Stomach (tissue), 8 donors: ENCODE measurements at regions not wholly inside any gene's neighbourhood (a gene's known extent, or its start where the extent isn't known, plus 50 kb on each side); places are given as distances from the start of the nearest gene placed in this dataset.
A peak's percentile ranks its signal among the peaks of the same experiment; 100 is the strongest.

Experiments used
- DNase-seq, 2 donors: peaks; one replicate each; pipeline versions ENCODE4 v3.0.0 to v3.0.0-alpha.2; 2013 to 2019
- H3K27ac ChIP-seq, 5 donors: fragments of 200-600 bp in 4 of 5; sonication (generic) in 4 of 5; one replicate each; pipeline ENCODE4 v1.5.1; 2013 to 2019; ENCODE audit warnings: mild to moderate bottlenecking in 1 of 5, moderate library complexity in 1 of 5
- H3K27me3 ChIP-seq, 3 donors: fragments of 200-600 bp; sonication (generic); one replicate each; pipeline ENCODE4 v1.5.1; 2017 to 2019; ENCODE audit warnings: mixed run types in 1 of 3
- H3K36me3 ChIP-seq, 4 donors: fragments of 200-600 bp; sonication (generic); 1 replicate in 3 of 4; 2 replicates in 1 of 4; pipeline ENCODE4 v1.5.1; 2016 to 2019
- H3K4me1 ChIP-seq, 4 donors: fragments of 200-600 bp; sonication (generic); one replicate each; pipeline ENCODE4 v1.5.1; 2016 to 2019
- H3K4me3 ChIP-seq, 4 donors: fragments of 200-600 bp; sonication (generic) in 3 of 4; one replicate each; pipeline ENCODE4 v1.5.1; 2016 to 2019; ENCODE audit warnings: mild to moderate bottlenecking in 1 of 4
- H3K9me3 ChIP-seq, 4 donors: fragments of 200-600 bp; sonication (generic); one replicate each; pipeline ENCODE4 v1.5.1; 2016 to 2019
- CTCF ChIP-seq, 7 experiments: fragments of 450-650 bp in 4 of 7; fragments of 200-600 bp in 3 of 7; sonication (generic) in 3 of 7; IDR thresholded peaks; one replicate each; pipeline ENCODE4 v1.5.1; 2016 to 2019; ENCODE audit warnings: antibody characterized with exemption in 7 of 7, control low read depth in 2 of 7, mild to moderate bottlenecking in 1 of 7
- EP300 ChIP-seq: sonication (generic); formaldehyde crosslinking; IDR thresholded peaks from one replicate; pipeline ENCODE4 v1.6.1; 2017; ENCODE audit warnings: antibody characterized with exemption
- POLR2A ChIP-seq, 4 donors: fragments of 450-650 bp; IDR thresholded peaks; one replicate each; pipeline ENCODE4 v1.6.1; 2016; ENCODE audit warnings: antibody characterized with exemption in 4 of 4, control low read depth in 2 of 4, mild to moderate bottlenecking in 1 of 4, moderate library complexity in 1 of 4
- POLR2AphosphoS5 ChIP-seq, 3 donors: sonication (generic); formaldehyde crosslinking; IDR thresholded peaks; one replicate each; pipeline ENCODE4 v1.6.1; 2016; ENCODE audit warnings: antibody characterized with exemption in 3 of 3
- WGBS, 5 donors: extraction: QIAGEN DNeasy Blood & Tissue Kit in 3 of 5; methylation state at CpG; one replicate each; pipeline versions ENCODE4 v1.1.5 to v1.1.7; 2013 to 2018; 5-methylcytosine and 5-hydroxymethylcytosine counted together
- intact Hi-C: fragments of 100-400 bp; cut with DNase I; formaldehyde crosslinking; loops from one replicate; pipeline ENCODE4 v1.15.1; 2023; ENCODE audit warnings: low total_unique reads
- donor health status: healthy with polysubstance abuse.
- donor health status: Bipolar disorder and iron deficiency.
- donor health status: healthy.

DNA sequence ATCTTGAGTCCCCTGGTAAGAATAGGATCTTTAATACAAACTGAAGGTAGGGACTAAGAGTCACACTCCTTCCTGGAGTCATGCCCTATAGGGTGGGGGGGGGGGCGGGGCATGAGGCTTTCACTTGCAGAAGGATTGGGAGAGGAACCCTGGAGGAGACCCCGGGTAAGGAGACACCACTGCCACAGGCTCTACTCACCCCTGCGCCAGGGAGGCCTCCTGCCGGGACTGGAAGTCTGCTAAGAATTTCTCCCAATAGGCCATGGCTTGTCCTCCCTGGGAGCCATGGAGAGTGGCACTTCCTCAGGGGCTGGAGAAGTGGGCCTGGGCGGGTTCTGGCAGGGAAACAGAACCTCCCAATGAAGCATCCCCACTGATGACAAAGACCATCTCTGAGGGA, 645.3 kb upstream of the RAB6C start:
- 73 to 89% (median 79%) methylated on average over 5 of the region's 5 CpGs for WGBS, 5 donors

GRCh38 chr2:129334696-129335410, 644.6 kb upstream of the RAB6C start:
- H3K9me3 ChIP-seq: no peaks in the 10 kb centered on the region
- no peaks in the 10 kb centered on the region for H3K27me3 ChIP-seq
- no peaks in the 10 kb centered on the region for H3K36me3 ChIP-seq
- peak overlapping the region in 2 of 5 donors; percentile 23 to 67 for H3K27ac ChIP-seq
- no peak for TF ChIP-seq POLR2A (IDR thresholded peaks at IDR 0.05)
- no peak for TF ChIP-seq CTCF (IDR thresholded peaks at IDR 0.05)
- TF ChIP-seq EP300: peak; percentile 20
- peak in 1 of 3 donors; percentile 16 for TF ChIP-seq POLR2AphosphoS5 (IDR thresholded peaks at IDR 0.05)
- intact Hi-C loops: no loop called here
- WGBS, 5 donors: 65 to 77% (median 69%) methylated on average over 13 of the region's 13 CpGs
- no peak overlapping the region for H3K4me3 ChIP-seq
- no peak for DNase-seq
- no peaks in the 10 kb centered on the region for H3K4me1 ChIP-seq

More for the DNA sequence above, 645.3 kb upstream of the RAB6C start:
- Histone ChIP-seq H3K9me3 (no peaks in the 10 kb centered on the region), H3K36me3 (no peaks in the 10 kb centered on the region), H3K4me1 (no peaks in the 10 kb centered on the region), H3K4me3 (no peak overlapping the region), H3K27me3 (no peaks in the 10 kb centered on the region), H3K27ac (peak overlapping the region in 2 of 5 donors; percentile 7 to 67)
- TF ChIP-seq POLR2A (IDR thresholded peaks at IDR 0.05) (no peak), CTCF (IDR thresholded peaks at IDR 0.05) (no peak), EP300 (no peak), POLR2AphosphoS5 (IDR thresholded peaks at IDR 0.05) (no peak)
- intact Hi-C loops: no loop called here
- DNase-seq: no peak

- no peak for TF ChIP-seq POLR2A (IDR thresholded peaks at IDR 0.05)
- no peak for TF ChIP-seq POLR2AphosphoS5 (IDR thresholded peaks at IDR 0.05)
- TF ChIP-seq CTCF (IDR thresholded peaks at IDR 0.05): no peak
- TF ChIP-seq EP300: no peak
Measured at GRCh38 chr2:129336276-129336675, 643.2 kb upstream of the RAB6C start.

DNA sequence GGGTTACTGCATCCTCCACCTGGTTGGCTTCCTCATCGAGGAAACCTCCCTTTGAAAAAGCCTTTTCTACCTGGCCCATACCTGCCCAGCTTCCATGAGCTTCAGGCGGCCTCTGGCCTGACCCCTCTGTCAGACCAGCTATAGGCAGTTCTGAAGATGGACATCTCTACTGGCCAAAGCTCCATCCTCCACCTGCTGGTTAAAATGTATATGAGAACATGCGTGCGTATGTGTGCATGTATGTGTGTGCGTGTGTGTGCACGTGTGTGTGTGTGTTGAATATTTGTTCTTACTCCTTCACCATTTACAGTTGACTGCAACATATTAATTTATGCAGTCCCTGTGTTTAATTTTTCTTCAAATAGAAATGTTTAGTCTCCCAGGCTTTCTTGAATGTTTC, 642.4 kb upstream of the RAB6C start:
- TF ChIP-seq CTCF (IDR thresholded peaks at IDR 0.05) (no peak), POLR2A (IDR thresholded peaks at IDR 0.05) (no peak), EP300 (no peak), POLR2AphosphoS5 (IDR thresholded peaks at IDR 0.05) (no peak)
- 83 to 92% (median 91%) methylated on average over 6 of the region's 6 CpGs for WGBS, 5 donors
- DNase-seq: no peak
- intact Hi-C loops: no loop called here
- H3K4me1 ChIP-seq: no peaks in the 10 kb centered on the region
- no peaks in the 10 kb centered on the region for H3K36me3 ChIP-seq
- H3K27ac ChIP-seq: peak overlapping the region in 1 of 5 donors; percentile 67
- peaks cover 0 to 7% (median 0%) of the 10 kb centered on the region in 4 donors for H3K9me3 ChIP-seq
- no peak overlapping the region for H3K4me3 ChIP-seq
- no peaks in the 10 kb centered on the region for H3K27me3 ChIP-seq

More at GRCh38 chr2:129336276-129336675, 643.2 kb upstream of the RAB6C start:
- Histone ChIP-seq H3K27ac (peak overlapping the region in 2 of 5 donors; percentile 23 to 67), H3K36me3 (no peaks in the 10 kb centered on the region), H3K4me3 (no peak overlapping the region), H3K4me1 (no peaks in the 10 kb centered on the region), H3K27me3 (no peaks in the 10 kb centered on the region), H3K9me3 (peaks cover 0 to 7% (median 0%) of the 10 kb centered on the region in 4 donors)
- intact Hi-C loops: no loop called here
- WGBS, 5 donors: 83 to 92% (median 87%) methylated on average over 1 of the region's 1 CpG
- no peak for DNase-seq
